H1 (cell line): ENCODE measurements at regions not wholly inside any gene's neighbourhood (a gene's known extent, or its start where the extent isn't known, plus 50 kb on each side); places are given as distances from the start of the nearest gene placed in this dataset.

Experiments used
- CTCF ChIA-PET: fragments of 300-600 bp; sonication (Branson Sonifier 250); formaldehyde crosslinking; loops from one replicate; lab custom pipeline; 2021; ENCODE audit not compliant: partially characterized antibody; lab: Charles Lee
- POLR2A ChIA-PET: fragments of 300-600 bp; sonication (Branson Sonifier 250); formaldehyde crosslinking; loops from one replicate; lab custom pipeline; 2021; ENCODE audit warnings: inconsistent platforms; ENCODE audit not compliant: partially characterized antibody; lab: Charles Lee
- DNase-seq, 2 experiments: peaks; one replicate each; pipeline versions ENCODE4 v3.0.0 to v3.0.0-alpha.2; 2010 to 2022; ENCODE audit warnings: low spot score in 2 of 2, low read depth in 1 of 2, mixed read lengths in 1 of 2
- FAIRE-seq: peaks from 2 replicates; lab custom pipeline; 2011; peaks lifted over from hg19 to GRCh38; lab: Jason Lieb, UNC
- H2AFZ ChIP-seq: 2 replicates; pipeline ENCODE4 v1.8.1; 2012; ENCODE audit warnings: low read length, inconsistent platforms
- H2AK5ac ChIP-seq: 2 replicates; pipeline ENCODE4 v1.6.1; 2013; ENCODE audit warnings: low read depth, low read length
- H2BK120ac ChIP-seq: replicated peaks from 2 replicates; pipeline ENCODE3; 2013; ENCODE audit warnings: low read depth, low read length, inconsistent platforms
- H2BK12ac ChIP-seq: 2 replicates; pipeline ENCODE4 v1.6.1; 2013; ENCODE audit warnings: low read depth, low read length
- H2BK15ac ChIP-seq: 2 replicates; pipeline ENCODE4 v1.6.1; 2013; ENCODE audit warnings: low read length
- H2BK20ac ChIP-seq: 2 replicates; pipeline ENCODE4 v1.6.1; 2013; ENCODE audit warnings: low read length
- H2BK5ac ChIP-seq: 2 replicates; pipeline ENCODE4 v1.6.1; 2013; ENCODE audit warnings: low read depth, low read length
- H3K14ac ChIP-seq: 2 replicates; pipeline ENCODE4 v1.6.1; 2013; ENCODE audit warnings: inconsistent platforms; ENCODE audit not compliant: insufficient read length
- H3K18ac ChIP-seq: 2 replicates; pipeline ENCODE4 v1.6.1; 2013; ENCODE audit warnings: low read length; ENCODE audit errors: extremely low read depth
- H3K23ac ChIP-seq: 2 replicates; pipeline ENCODE4 v1.6.1; 2013; ENCODE audit warnings: inconsistent platforms; ENCODE audit not compliant: insufficient read length
- H3K23me2 ChIP-seq: 2 replicates; pipeline ENCODE4 v1.6.1; 2013; ENCODE audit warnings: low read depth, low read length
- H3K27ac ChIP-seq: 2 replicates; pipeline ENCODE4 v1.6.1; 2011; ENCODE audit warnings: low read depth, low read length, inconsistent platforms
- H3K27me3 ChIP-seq, 4 experiments: replicated peaks in 1 of 4; 1 replicate in 1 of 4; 2 replicates in 3 of 4; pipeline versions ENCODE4 v1.6.1 to v1.8.1; 2011 to 2013; ENCODE audit warnings: low read length in 3 of 4, mild to moderate bottlenecking in 3 of 4, inconsistent platforms in 2 of 4, mixed read lengths in 2 of 4, moderate library complexity in 1 of 4; ENCODE audit not compliant: control insufficient read depth in 3 of 4, insufficient read depth in 3 of 4; ENCODE audit errors: extremely low read depth in 1 of 4
- H3K36me3 ChIP-seq, 4 experiments: 2 replicates each; pipeline versions ENCODE4 v1.6.1 to v1.8.1; 2011 to 2013; ENCODE audit warnings: mild to moderate bottlenecking in 4 of 4, low read length in 3 of 4, moderate library complexity in 2 of 4, control low read depth in 1 of 4, inconsistent platforms in 1 of 4; ENCODE audit not compliant: insufficient read depth in 4 of 4, control insufficient read depth in 2 of 4
- H3K4ac ChIP-seq: replicated peaks from 2 replicates; pipeline ENCODE3; 2013; ENCODE audit warnings: low read length, low read depth, mixed read lengths, inconsistent platforms; ENCODE audit not compliant: insufficient read length
- H3K4me1 ChIP-seq, 4 experiments: replicated peaks in 1 of 4; 1 replicate in 1 of 4; 2 replicates in 3 of 4; pipeline versions ENCODE4 v1.6.1 to v1.8.1; 2011 to 2013; ENCODE audit warnings: low read length in 3 of 4, inconsistent platforms in 2 of 4, mixed read lengths in 1 of 4; ENCODE audit not compliant: insufficient read depth in 4 of 4, control insufficient read depth in 3 of 4
- H3K4me2 ChIP-seq, 2 experiments: 2 replicates each; pipeline versions ENCODE4 v1.6.1 to v1.8.1; 2011 to 2013; ENCODE audit warnings: low read depth in 2 of 2, low read length in 2 of 2, control low read depth in 1 of 2, inconsistent platforms in 1 of 2, mild to moderate bottlenecking in 1 of 2; ENCODE audit not compliant: insufficient read depth in 1 of 2
- H3K4me3 ChIP-seq, 4 experiments: fragments of 200-600, 300-600 bp in 1 of 4; sonication (generic), shearing (Covaris generic), sonication (Bioruptor Twin) in 1 of 4; 2 replicates each; pipeline versions ENCODE4 v1.5.1 to v1.8.1; 2011 to 2016; ENCODE audit warnings: low read length in 4 of 4, low read depth in 3 of 4, control low read depth in 2 of 4, inconsistent platforms in 2 of 4, mild to moderate bottlenecking in 2 of 4, mixed read lengths in 1 of 4, moderate library complexity in 1 of 4; ENCODE audit not compliant: insufficient read depth in 2 of 4; ENCODE audit errors: extremely low read depth in 1 of 4
- H3K56ac ChIP-seq: replicated peaks from 2 replicates; pipeline ENCODE3; 2013; ENCODE audit warnings: low read depth, mild to moderate bottlenecking, mixed read lengths, low read length, inconsistent platforms; ENCODE audit not compliant: insufficient read length
- H3K79me1 ChIP-seq: 2 replicates; pipeline ENCODE4 v1.6.1; 2013; ENCODE audit warnings: low read depth, low read length, control low read depth
- H3K79me2 ChIP-seq, 2 experiments: 2 replicates each; pipeline versions ENCODE4 v1.6.1 to v1.8.1; 2012 to 2013; ENCODE audit warnings: low read length in 2 of 2, mild to moderate bottlenecking in 2 of 2, inconsistent platforms in 1 of 2; ENCODE audit not compliant: insufficient read depth in 2 of 2, control insufficient read depth in 1 of 2
- H3K9ac ChIP-seq, 4 experiments: replicated peaks in 1 of 4; 1 replicate in 1 of 4; 2 replicates in 3 of 4; pipeline versions ENCODE4 v1.6.1 to v1.8.1; 2011 to 2013; ENCODE audit warnings: low read depth in 3 of 4, low read length in 3 of 4, control low read depth in 2 of 4, mild to moderate bottlenecking in 2 of 4, moderate library complexity in 2 of 4, inconsistent platforms in 1 of 4; ENCODE audit errors: extremely low read depth in 1 of 4
- H3K9me3 ChIP-seq, 2 experiments: 2 replicates each; pipeline versions ENCODE4 v1.6.1 to v1.8.1; 2012 to 2013; ENCODE audit warnings: mild to moderate bottlenecking in 2 of 2, moderate library complexity in 2 of 2, control low read depth in 1 of 2, inconsistent platforms in 1 of 2, low read depth in 1 of 2, low read length in 1 of 2, mixed read lengths in 1 of 2; ENCODE audit not compliant: insufficient read depth in 2 of 2
- H4K20me1 ChIP-seq, 2 experiments: replicated peaks in 1 of 2; 2 replicates each; pipeline versions ENCODE3 to v1.8.1; 2011 to 2013; ENCODE audit warnings: inconsistent platforms in 2 of 2, low read length in 2 of 2, mild to moderate bottlenecking in 1 of 2; ENCODE audit not compliant: insufficient read depth in 2 of 2, control insufficient read depth in 1 of 2
- H4K5ac ChIP-seq: 2 replicates; pipeline ENCODE4 v1.6.1; 2013; ENCODE audit warnings: low read length, low read depth, mixed read lengths, inconsistent platforms; ENCODE audit not compliant: insufficient read length
- H4K8ac ChIP-seq: 2 replicates; pipeline ENCODE4 v1.8.0; 2013; ENCODE audit warnings: mild to moderate bottlenecking, moderate library complexity, low read length, inconsistent platforms; ENCODE audit not compliant: insufficient read depth; ENCODE audit errors: extremely low read depth
- H4K91ac ChIP-seq: replicated peaks from 2 replicates; pipeline ENCODE3; 2013; ENCODE audit warnings: low read length, mixed read lengths, inconsistent platforms; ENCODE audit not compliant: insufficient read length
- CEBPB ChIP-seq: IDR thresholded peaks from 2 replicates; pipeline ENCODE4 v1.6.1; 2012; ENCODE audit warnings: low read depth, low read length
- CTBP2 ChIP-seq: IDR thresholded peaks from 2 replicates; pipeline ENCODE4 v1.7.0; 2011; ENCODE audit warnings: borderline replicate concordance, mild to moderate bottlenecking, moderate library complexity, mixed read lengths, low read length; ENCODE audit not compliant: insufficient read depth, insufficient read length
- GTF2F1 ChIP-seq: IDR thresholded peaks from 2 replicates; pipeline ENCODE4 v1.6.1; 2012; ENCODE audit warnings: low read depth, low read length, improper control_type of control experiment, borderline replicate concordance
- KDM5A ChIP-seq: fragments of 200-600 bp; IDR thresholded peaks from 2 replicates; pipeline ENCODE4 v1.7.1; 2012; ENCODE audit warnings: mild to moderate bottlenecking, low read length, inconsistent platforms, mixed read lengths
- NRF1 ChIP-seq: IDR thresholded peaks from 2 replicates; pipeline ENCODE4 v1.6.1; 2011; ENCODE audit warnings: mild to moderate bottlenecking, low read depth, low read length, improper control_type of control experiment
- SAP30 ChIP-seq: fragments of 300-600 bp; sonication (generic); IDR thresholded peaks from 2 replicates; pipeline ENCODE4 v1.7.1; 2012; ENCODE audit warnings: low read length, moderate library complexity, mild to moderate bottlenecking, inconsistent platforms; ENCODE audit not compliant: insufficient read depth, insufficient replicate concordance
- SIN3A ChIP-seq, 2 experiments: IDR thresholded peaks in 1 of 2; conservative IDR thresholded peaks in 1 of 2; 2 replicates each; pipeline ENCODE4 v1.6.1; 2011 to 2012; ENCODE audit warnings: low read length in 2 of 2, improper control_type of control experiment in 1 of 2, low read depth in 1 of 2, mild to moderate bottlenecking in 1 of 2
- YY1 ChIP-seq: IDR thresholded peaks from 2 replicates; pipeline ENCODE4 v1.6.1; 2011; ENCODE audit warnings: low read depth, mild to moderate bottlenecking, low read length
- ZNF274 ChIP-seq: IDR thresholded peaks from 2 replicates; pipeline ENCODE4 v1.7.0; 2012; ENCODE audit warnings: low read length, borderline replicate concordance; ENCODE audit errors: extremely low read depth
- WGBS, 2 experiments: shearing (Covaris generic) in 1 of 2; methylation state at CpG; one replicate each; pipeline versions ENCODE4 v1.1.6 to v1.1.7; 2013 to 2015; ENCODE audit warnings: low lambda C conversion rate in 2 of 2, mixed read lengths in 2 of 2, inconsistent platforms in 1 of 2, low coverage in 1 of 2, missing lambda C conversion rate in 1 of 2; ENCODE audit not compliant: insufficient replicate concordance in 2 of 2, insufficient coverage in 1 of 2, insufficient read length in 1 of 2; ENCODE audit errors: extremely low coverage in 1 of 2, missing lambda C conversion rate in 1 of 2; 5-methylcytosine and 5-hydroxymethylcytosine counted together
- TF ChIP-seq, protein P1 (sequence below): IDR thresholded peaks from 2 replicates; pipeline ENCODE4 v1.6.1; 2011; ENCODE audit warnings: low read depth, mild to moderate bottlenecking, low read length; ENCODE audit not compliant: insufficient read depth
- TF ChIP-seq, protein P2 (sequence below): IDR thresholded peaks from 2 replicates; pipeline ENCODE4 v1.6.1; 2012; ENCODE audit warnings: inconsistent platforms

DNA sequence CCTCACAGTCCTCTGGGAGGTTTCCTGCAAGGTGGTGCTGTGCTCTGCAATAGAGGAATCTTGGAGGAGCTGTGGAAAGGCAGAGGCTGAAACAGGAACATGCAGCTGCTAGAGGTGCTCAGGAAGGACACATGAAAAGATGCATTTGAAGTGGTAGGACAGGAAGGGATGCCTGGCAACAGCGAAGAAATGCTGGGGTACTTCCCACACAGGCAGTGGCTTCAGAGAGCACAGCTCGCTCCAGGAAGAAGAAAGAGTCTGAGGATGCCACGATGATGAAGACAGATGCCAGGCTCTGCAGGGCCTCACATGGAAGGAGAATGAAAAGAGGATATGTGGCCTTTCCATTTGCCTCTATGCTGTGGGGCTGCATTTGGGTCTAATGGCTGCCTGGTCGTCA is 77.0 kb upstream of the TMEM72 start:
- TF ChIP-seq YY1 (no peak), NRF1 (no peak), ZNF274 (no peak), GTF2F1 (no peak), CTBP2 (no peak), SAP30 (no peak), SIN3A (conservative IDR thresholded peaks at IDR 0.05 in 1 of 2, IDR thresholded peaks at IDR 0.05 in 1 of 2; ENCODE audit: low read depth in 1 of 2, low read length in 2 of 2) (no peak), CEBPB (no peak), KDM5A (no peak)
- TF ChIP-seq, protein P1, sequence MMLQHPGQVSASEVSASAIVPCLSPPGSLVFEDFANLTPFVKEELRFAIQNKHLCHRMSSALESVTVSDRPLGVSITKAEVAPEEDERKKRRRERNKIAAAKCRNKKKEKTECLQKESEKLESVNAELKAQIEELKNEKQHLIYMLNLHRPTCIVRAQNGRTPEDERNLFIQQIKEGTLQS = no peak
- TF ChIP-seq, protein P2, sequence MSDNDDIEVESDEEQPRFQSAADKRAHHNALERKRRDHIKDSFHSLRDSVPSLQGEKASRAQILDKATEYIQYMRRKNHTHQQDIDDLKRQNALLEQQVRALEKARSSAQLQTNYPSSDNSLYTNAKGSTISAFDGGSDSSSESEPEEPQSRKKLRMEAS = no peak
- Histone ChIP-seq H3K4me2 (no peak overlapping the region), H3K27me3 (no peaks in the 10 kb centered on the region; a peak in 2 of 7 replicates), H4K8ac (no peak overlapping the region), H3K14ac (no peak overlapping the region), H3K4ac (no peak overlapping the region), H3K56ac (no peak overlapping the region), H3K23ac (no peak overlapping the region), H3K18ac (no peak overlapping the region), H2BK120ac (no peak overlapping the region), H3K36me3 (no peaks in the 10 kb centered on the region), H3K79me2 (no peaks in the 10 kb centered on the region), H2BK5ac (no peak overlapping the region; the same call in 1 of the 2 replicates), H3K79me1 (no peaks in the 10 kb centered on the region), H3K23me2 (no peaks in the 10 kb centered on the region; the same call in 1 of the 2 replicates), H4K5ac (no peak overlapping the region), H2AFZ (no peak overlapping the region), H4K91ac (no peak overlapping the region), H2AK5ac (no peak overlapping the region), H3K9ac (no peak overlapping the region), H4K20me1 (peaks cover 0 to 2% of the 10 kb centered on the region in 2 experiments), H2BK15ac (no peak overlapping the region), H3K9me3 (no peaks in the 10 kb centered on the region), H3K4me1 (peaks cover 0 to 3% (median 0%) of the 10 kb centered on the region in 4 experiments; a peak in 1 of 7 replicates), H2BK12ac (no peak overlapping the region), H3K27ac (no peak overlapping the region), H2BK20ac (no peak overlapping the region), H3K4me3 (no peak overlapping the region)
- POLR2A ChIA-PET = no interaction called here
- FAIRE-seq (no peak), DNase-seq (no peak)
- CTCF ChIA-PET = interaction anchor here (0.8 kb wide), 1 partner anchor 36 kb away, joined by 3 read pairs; no protein-coding TSS in a partner anchor
- WGBS, 2 experiments = 84% methylated on average over 4 of the region's 4 CpGs; no CpG with 5 or more reads in 1 of the 2 experiments
